ENCODE measurements at regions not wholly inside any gene's neighbourhood (a gene's known extent, or its start where the extent isn't known, plus 50 kb on each side); places are given as distances from the start of the nearest gene placed in this dataset.

DNA sequence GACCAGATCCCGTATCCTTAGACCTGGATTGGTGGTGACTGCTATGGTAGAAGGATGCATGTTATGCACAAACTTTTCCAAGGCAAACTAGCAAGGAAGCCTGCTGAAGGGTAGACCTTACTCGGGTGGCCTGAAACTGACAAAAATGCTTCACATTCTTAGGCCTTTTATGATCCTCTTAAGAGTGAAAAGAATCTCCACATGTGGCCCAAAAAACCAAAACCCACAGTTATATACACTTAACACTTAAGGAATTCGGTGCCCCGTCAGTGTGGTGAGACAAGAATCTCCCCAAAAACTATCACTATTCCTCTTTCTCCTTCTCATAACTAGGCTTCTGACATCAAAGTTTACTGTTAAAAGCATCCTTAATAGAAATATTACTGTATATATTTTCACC is 130.1 kb upstream of the SOX2 start:
- Histone ChIP-seq H3K79me2 (ENCODE audit: insufficient read depth, low read length) (no peaks in the 10 kb centered on the region), H3K9me2 (replicated peaks; ENCODE audit: insufficient read depth, low read length) (no peaks in the 10 kb centered on the region), H3K27me3 (ENCODE audit: low read length) (no peaks in the 10 kb centered on the region), H3K4me3 (ENCODE audit: insufficient read depth, low read length, poor library complexity, severe bottlenecking) (no peak overlapping the region), H3K9me3 (ENCODE audit: insufficient read depth, low read length) (no peaks in the 10 kb centered on the region), H3K4me2 (ENCODE audit: low read depth, low read length, poor library complexity, severe bottlenecking) (no peak overlapping the region), H3K27ac (ENCODE audit: low read depth, low read length) (no peak overlapping the region), H4K20me1 (ENCODE audit: low read depth, low read length) (no peaks in the 10 kb centered on the region), H3K9ac (ENCODE audit: low read length) (no peak overlapping the region), H3F3A (ENCODE audit: insufficient read depth) (no peaks in the 10 kb centered on the region), H3K36me3 (ENCODE audit: low read length) (no peaks in the 10 kb centered on the region), H2AFZ (ENCODE audit: low read depth, low read length, severe bottlenecking) (no peak overlapping the region)
- TF ChIP-seq EZH2phosphoT487 (conservative IDR thresholded peaks at IDR 0.05; ENCODE audit: low read length) = no peak
- TF ChIP-seq CTCF (IDR thresholded peaks at IDR 0.05; ENCODE audit: insufficient read depth, low read length, poor library complexity, severe bottlenecking) = no peak

- Histone ChIP-seq H3K4me2 (ENCODE audit: low read depth, low read length, poor library complexity, severe bottlenecking) (no peak overlapping the region), H4K20me1 (ENCODE audit: low read depth, low read length) (no peaks in the 10 kb centered on the region), H3K27ac (ENCODE audit: low read depth, low read length) (no peak overlapping the region), H3K9me3 (ENCODE audit: insufficient read depth, low read length) (no peaks in the 10 kb centered on the region), H3K9ac (ENCODE audit: low read length) (no peak overlapping the region), H3F3A (ENCODE audit: insufficient read depth) (no peaks in the 10 kb centered on the region), H3K9me2 (replicated peaks; ENCODE audit: insufficient read depth, low read length) (no peaks in the 10 kb centered on the region), H3K27me3 (ENCODE audit: low read length) (no peaks in the 10 kb centered on the region), H3K36me3 (ENCODE audit: low read length) (no peaks in the 10 kb centered on the region), H2AFZ (ENCODE audit: low read depth, low read length, severe bottlenecking) (no peak overlapping the region), H3K79me2 (ENCODE audit: insufficient read depth, low read length) (no peaks in the 10 kb centered on the region), H3K4me3 (ENCODE audit: insufficient read depth, low read length, poor library complexity, severe bottlenecking) (no peak overlapping the region)
- TF ChIP-seq CTCF (IDR thresholded peaks at IDR 0.05; ENCODE audit: insufficient read depth, low read length, poor library complexity, severe bottlenecking) (no peak), EZH2phosphoT487 (conservative IDR thresholded peaks at IDR 0.05; ENCODE audit: low read length) (no peak)
These were observed 133.0 kb upstream of the SOX2 start for GRCh38 chr3:181578743-181579142.

GRCh38 chr3:181572432-181572831 is 139.3 kb upstream of the SOX2 start:
- no peak for TF ChIP-seq EZH2phosphoT487 (conservative IDR thresholded peaks at IDR 0.05; ENCODE audit: low read length)
- TF ChIP-seq CTCF (IDR thresholded peaks at IDR 0.05; ENCODE audit: insufficient read depth, low read length, poor library complexity, severe bottlenecking) = no peak

More at GRCh38 chr3:181572432-181572831, 139.3 kb upstream of the SOX2 start:
- Histone ChIP-seq H2AFZ (ENCODE audit: low read depth, low read length, severe bottlenecking) (no peak overlapping the region), H3K27ac (ENCODE audit: low read depth, low read length) (no peak overlapping the region), H3K79me2 (ENCODE audit: insufficient read depth, low read length) (no peaks in the 10 kb centered on the region), H3K4me3 (ENCODE audit: insufficient read depth, low read length, poor library complexity, severe bottlenecking) (no peak overlapping the region), H3K27me3 (ENCODE audit: low read length) (no peaks in the 10 kb centered on the region), H3K9me3 (ENCODE audit: insufficient read depth, low read length) (no peaks in the 10 kb centered on the region), H3K36me3 (ENCODE audit: low read length) (no peaks in the 10 kb centered on the region), H4K20me1 (ENCODE audit: low read depth, low read length) (no peaks in the 10 kb centered on the region), H3F3A (ENCODE audit: insufficient read depth) (no peaks in the 10 kb centered on the region), H3K9me2 (replicated peaks; ENCODE audit: insufficient read depth, low read length) (no peaks in the 10 kb centered on the region), H3K9ac (ENCODE audit: low read length) (no peak overlapping the region), H3K4me2 (ENCODE audit: low read depth, low read length, poor library complexity, severe bottlenecking) (no peak overlapping the region)

Measured in SU-DHL-6 (cell line).